ENCODE measurements at regions not wholly inside any gene's neighbourhood (a gene's known extent, or its start where the extent isn't known, plus 50 kb on each side); places are given as distances from the start of the nearest gene placed in this dataset.
"Not testable (repeated sequence)": the region's sequence is repeated elsewhere in the genome, so short reads cannot be mapped to it uniquely, and the experiment has no call there.

DNA sequence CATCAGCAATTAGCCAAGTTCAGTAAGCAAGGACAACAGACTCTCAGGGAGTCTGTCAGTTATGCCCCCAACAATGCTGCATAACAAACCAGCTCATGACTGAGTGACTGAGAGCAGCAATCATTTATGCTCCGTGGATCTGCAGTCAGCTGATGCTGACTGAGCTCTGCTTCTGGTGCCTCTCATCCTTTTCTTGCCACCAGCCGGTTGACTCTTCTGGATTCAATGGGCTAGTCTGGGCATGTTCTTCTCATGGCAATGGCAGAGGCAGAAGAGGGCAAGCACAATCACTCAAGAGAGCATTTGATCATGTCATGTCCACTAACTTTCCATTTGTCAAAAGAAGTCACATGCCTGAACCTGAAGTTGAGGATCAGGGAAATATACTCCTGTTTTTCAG, 157.0 kb upstream of the NTRK2 start:
- no peak for DNase-seq

DNA sequence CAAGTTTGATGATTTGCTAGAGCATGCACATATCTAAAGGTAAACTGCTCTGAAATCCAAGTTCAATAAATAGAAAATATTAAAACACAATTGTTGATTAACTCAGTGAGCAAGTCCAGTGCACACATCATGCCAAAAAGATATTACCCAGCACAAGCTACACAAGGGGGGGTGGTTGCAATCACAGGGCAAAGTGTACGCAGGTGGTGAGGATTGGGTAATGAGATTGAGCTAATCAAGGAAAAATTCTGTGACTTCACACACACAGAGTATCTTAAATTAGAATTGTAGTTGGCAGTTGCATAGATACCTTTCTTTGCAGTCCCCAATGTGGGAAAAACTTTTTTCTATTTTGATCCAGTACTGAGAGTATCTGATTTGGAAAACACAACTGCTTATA, 156.1 kb upstream of the NTRK2 start:
- no peak for DNase-seq

DNA sequence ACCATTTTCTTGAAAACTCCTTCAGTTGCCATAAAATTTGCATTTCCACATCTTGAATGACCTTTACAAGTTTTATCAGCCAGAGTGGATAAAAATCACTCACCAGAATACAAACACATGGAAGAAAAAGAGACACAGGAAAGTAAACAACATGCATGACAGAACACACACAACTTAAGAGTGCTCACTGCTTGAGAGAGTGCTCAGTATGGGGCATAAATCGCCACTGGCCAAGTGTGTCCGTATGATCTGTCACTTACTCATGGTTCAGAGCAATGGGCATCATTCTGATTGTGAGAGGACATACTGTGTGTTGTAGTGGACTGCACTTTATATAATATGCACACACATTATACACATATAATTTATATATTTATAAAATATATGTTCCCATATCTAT, 155.6 kb upstream of the NTRK2 start:
- no peak for DNase-seq

DNA sequence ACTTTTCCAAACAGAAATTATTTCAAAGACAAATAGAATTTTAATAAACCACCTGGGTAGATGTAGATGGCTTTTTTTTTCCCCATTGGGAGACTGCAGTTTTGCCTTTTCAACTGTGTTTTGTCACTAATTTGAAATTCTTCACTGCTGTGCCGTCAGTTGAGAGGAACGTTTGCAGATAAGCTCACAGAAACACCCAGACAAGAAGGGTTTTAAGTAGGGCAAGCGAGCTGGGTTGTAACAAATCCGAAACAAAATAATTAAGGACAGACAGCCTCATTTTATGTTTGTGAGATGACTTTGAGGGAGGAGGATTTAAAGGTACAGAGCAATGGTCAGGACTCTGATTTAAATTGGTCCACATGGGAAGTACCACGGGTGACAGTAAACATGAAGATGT, 155.1 kb upstream of the NTRK2 start:
- no peak for DNase-seq

DNA sequence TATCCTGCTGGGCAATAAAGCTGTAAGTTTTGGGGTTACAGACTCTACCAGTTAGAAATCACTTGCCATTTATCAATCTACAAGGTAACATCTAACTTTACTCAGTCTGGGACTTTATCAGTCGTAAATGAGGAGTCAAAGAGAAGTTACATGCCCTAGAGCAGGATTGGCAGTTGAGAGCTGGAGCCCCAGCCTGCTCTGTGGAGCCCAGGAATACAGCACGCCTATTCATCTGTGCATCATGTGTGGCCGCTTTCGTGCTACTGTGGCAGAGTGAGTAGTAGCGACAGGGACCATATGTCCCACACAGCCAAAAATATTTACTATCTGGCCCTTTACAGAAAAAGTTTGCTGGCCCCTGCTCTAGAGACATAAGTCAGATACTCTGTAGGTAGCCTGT, 152.5 kb upstream of the NTRK2 start:
- DNase-seq, result no peak

DNA sequence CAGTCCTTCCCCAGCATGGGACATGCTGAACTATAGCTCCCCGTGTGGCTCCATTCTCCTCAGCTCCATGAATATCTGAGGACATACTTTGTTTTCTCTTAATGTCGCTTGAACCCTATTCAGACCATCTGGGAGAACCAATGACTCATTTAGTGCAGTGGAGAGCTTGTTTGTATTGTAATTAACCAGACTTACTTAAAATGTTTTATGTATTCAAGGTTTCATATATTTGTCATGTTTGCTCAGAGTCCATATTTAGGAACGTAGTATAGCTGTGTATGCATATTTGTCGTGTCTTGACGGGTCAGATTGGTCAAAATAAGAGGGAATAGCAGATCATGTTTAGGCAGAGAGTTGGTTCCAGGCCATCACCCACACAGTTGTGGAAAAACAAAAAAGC, 150.1 kb upstream of the NTRK2 start:
- no peak for DNase-seq

GRCh38 chr9:84521208-84521607, 148.3 kb upstream of the NTRK2 start:
- no peak for DNase-seq

GRCh38 chr9:84526211-84526610, 143.3 kb upstream of the NTRK2 start:
- not testable (repeated sequence) for DNase-seq

DNA sequence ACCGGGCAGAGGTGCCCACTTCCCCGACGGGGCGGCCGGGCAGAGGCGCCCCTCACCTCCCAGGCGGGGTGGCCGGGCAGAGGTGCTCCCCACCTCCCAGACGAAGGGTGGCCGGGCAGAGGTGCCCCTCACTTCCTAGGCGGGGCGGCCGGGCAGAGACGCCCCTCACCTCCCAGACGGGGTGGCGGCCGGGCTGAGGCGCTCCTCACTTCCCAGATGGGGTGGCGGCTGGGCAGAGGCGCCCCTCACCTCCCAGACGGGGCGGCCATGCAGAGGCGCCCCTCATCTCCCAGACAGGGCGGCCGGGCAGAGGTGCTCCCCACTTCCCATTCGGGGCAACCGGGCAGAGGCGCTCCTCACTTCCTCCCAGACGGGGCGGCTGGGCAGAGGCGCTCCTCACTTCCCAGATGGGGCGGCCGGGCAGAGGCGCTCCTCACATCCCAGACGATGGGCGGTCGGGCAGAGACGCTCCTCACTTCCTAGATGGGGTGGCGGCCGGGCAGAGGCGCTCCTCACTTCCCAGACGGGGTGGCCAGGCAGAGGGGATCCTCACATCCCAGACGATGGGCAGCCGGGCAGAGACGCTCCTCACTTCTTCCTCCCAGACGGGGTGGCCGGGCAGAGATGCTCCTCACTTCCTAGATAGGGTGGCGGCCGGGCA, 142.3 kb upstream of the NTRK2 start:
- DNase-seq, result not testable (repeated sequence)

GRCh38 chr9:84535973-84536372, 133.6 kb upstream of the NTRK2 start:
- not testable (repeated sequence) for DNase-seq

DNA sequence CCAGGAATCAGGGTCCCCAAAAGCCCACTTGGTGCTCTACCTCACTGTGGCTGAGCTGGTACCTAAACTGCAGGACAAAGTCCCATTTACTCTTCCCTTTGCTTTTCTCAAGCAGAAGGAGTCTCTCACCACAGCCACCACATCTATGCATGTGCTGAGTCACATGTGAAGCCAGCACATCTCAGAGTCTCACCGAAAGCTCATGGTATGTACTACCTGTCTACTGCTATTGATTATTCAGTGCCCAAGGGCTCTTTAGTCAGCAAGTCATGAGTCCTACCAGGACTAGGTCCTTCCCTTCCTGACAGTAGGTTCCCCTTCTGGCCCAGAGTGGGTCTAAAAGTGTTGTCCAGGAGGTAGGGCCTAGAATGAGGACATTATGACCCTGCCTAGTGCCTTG, 130.7 kb upstream of the NTRK2 start:
- DNase-seq, result no peak

DNA sequence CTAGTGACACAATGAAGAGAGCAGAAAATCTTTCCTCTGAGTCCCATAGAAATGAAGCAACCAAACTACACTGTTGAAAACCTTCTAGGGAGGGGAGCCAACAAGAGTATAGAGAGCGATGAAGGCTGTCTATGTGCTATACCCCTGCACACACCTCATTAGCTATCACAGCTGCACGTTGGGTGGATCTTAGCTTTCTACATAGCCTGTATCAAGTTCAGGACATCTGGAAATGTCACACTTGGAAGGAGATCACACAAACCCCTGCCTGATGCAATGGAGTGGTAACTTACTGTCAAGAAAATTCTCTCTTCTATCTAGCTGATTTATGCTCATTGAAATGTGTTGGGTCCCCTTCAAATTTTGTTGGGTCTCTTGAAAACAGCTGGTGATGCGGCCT, 127.0 kb upstream of the NTRK2 start:
- no peak for DNase-seq

DNA sequence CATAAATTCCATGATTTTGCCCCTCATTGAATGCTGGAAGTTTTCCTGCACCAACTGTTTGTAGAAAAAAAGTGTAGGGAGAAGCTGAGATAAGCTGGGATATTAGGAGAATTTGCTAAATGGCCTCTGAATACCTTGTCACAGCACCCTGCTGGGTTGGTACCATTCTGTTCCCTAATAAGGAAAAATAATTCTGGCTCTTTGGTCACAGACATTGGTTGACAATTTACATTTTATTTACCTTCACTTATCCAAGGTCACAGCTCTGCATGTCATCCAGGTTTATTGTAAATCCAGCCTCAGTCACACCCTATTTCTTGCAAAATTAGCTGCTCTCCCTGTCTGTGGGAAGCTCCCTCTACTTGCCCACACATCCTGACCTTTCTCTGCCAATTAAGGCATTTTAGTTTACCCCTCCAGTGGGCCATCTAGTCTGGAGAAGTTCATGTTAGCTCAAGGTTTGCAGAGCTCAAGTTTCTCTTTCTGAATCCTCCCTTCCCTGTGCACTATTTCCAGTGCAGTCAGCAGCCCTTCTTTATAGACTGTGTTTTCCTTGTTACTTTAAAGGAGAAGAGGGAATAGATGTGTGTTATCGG, 115.4 kb upstream of the NTRK2 start:
- no peak for DNase-seq

DNA sequence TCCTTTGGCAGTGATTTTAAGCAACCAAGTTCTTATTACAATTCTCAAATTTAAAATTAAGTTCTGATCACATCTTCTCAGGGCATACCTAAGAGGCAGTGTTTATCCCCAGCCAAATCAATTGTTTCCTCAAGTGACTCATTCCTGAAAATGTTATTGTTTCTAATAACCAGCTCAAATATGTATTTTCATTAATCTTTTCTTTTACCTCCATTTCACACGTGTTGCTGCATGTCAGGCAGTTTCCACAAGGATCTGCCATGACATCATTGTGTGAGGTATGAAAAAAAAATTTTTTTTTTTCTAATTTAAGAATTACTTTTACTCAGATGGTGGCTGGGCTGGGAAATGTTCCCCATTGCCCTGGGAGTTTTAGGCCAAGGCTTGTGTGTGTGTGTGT, 113.0 kb upstream of the NTRK2 start:
- DNase-seq, result no peak

DNA sequence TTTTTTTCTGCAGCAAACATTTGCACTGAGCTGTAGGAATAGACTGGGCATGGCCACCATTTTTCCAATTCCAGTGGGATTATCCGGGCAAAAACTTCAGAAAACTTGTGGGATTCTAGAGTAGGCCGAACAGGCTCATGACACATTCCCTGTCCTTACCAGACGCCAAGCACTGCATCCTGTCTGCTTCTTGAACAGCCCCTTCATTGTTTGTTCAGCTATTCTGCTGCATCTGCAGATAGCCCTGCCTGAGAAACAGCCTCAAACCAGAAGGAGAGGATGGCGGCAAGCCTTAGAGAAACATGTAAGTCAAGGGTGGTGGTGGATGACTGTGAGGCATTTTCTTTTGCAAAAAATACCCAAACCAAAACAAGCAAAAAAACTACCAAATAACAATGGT, 111.8 kb upstream of the NTRK2 start:
- DNase-seq, result no peak

DNA sequence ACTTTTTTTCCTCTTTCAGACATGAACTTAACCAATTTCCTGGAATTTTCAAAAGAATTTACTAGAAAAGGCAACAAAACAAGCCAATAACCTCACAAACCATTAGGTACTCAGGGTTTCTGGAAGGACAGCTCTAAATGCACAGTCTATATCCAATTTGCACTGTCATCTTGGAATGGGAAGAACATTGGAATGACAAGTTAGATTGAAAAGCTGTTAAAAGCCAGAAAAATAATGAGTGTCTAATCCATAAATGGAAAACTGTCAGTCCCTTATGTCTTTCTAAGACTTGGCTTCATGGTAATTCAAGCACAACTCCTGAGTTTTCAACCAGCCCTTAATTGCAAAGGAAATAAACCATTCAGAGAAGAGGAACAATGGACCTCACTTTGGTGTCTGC, 105.8 kb upstream of the NTRK2 start:
- DNase-seq, result no peak

- no peak for DNase-seq
Observed at GRCh38 chr9:84567805-84568204, 101.7 kb upstream of the NTRK2 start.

DNA sequence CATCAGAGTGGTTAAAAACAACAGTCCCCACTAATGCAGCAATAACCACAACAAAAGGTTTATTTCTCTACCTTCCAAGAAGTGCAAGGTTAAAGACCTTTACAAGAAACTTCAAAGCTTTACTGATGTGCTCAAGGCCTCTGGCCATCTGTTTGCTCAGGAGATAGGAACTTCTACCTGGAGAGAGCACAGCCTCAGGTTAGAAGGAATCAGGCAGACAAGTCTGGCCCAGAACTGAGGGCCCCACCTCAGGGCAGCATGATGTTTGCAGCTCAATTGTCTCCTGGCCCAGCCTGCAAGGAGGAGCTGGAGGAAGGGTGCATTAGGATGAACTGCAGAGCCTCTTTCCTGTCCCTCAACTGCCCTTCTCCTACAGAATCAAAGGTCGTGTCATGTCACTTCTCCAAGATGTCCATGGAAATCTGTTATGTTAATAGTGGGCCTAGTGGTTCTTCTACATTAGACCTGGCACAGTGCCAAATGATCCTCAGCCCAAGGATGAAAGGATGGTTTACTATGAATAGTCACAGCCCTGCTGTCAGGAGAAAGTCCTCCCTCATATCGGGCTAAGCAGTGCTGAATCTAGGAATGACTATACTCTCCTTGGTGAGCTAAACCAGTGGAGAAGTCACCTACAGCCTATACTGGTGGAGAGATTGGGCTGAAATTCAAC, 98.9 kb upstream of the NTRK2 start:
- DNase-seq, result no peak

DNA sequence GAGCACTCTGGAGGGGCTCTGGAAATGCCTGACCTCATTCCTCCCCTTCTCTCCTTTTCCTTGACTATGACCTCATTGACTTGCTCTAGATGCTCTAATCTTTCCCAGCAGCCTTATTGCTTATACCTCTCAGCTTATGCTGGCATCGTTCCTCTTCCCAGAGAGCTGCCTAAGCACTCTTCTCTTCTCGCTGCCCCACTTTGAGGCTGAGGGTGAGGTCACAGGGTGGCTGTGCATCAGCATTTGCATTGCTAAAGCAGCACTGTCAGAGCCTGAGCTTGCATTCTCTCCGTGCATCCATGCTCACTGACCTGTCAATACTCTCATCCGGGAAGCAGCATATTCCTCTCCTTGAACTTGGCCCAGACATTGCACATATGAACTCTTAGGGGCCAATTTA, 96.4 kb upstream of the NTRK2 start:
- no peak for DNase-seq

DNA sequence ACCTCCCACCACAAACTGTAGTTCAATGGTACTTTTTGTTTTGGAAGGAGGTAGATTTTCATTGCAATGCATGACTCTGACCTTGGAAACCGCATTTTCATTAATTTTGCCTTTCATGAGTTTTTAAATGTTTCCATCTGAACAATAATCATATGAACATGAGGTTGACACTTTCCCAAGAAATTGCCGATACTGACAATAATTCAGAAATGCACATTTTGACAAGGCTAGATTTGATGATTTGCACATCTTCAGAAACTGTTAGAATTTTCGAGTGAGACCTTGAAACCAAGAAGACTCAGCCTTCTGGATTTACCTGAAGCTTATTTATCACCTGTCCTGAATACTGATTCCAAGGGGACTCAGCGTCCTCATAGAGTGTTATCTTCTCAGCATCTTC, 93.8 kb upstream of the NTRK2 start:
- DNase-seq, result no peak

GRCh38 chr9:84583866-84584265, 85.7 kb upstream of the NTRK2 start:
- no peak for DNase-seq

DNA sequence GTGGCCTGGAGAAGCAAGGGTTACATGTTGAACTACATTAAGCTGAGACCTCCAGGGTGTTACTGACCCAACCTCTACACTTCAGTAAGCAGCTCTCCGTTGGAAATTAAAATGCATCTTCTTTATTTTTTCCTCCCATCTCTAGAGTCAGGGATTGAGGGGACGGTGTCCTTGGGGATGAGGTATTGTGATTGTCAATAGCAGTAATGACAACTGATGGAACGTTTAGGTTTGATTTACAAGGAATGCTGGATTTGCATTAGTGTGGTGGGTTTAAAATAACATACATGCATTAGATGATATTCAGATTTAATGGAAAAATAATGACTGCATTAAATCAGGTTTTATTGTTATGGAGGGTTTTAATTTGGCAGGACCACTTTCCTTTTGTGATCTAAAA, 82.9 kb upstream of the NTRK2 start:
- no peak for DNase-seq

GRCh38 chr9:84587153-84587552, 82.4 kb upstream of the NTRK2 start:
- no peak for DNase-seq

DNA sequence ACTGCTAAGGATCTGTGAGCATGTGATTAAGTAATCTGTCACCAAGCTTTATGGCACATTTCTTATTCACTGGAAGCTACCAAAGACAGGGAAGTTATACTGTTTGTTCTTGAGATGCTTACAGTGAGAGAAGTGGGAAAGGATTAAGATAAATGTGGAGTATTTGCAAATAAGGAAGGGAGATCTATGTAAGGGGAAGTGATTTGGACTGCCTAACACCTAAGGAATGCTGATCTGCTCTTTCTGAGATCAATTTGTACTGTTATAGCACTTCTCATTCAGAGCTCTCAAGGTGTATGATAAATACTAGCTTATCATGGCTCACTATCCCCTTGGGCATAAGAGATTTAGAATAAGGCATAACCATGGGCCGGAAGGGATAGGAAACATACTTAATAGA, 80.0 kb upstream of the NTRK2 start:
- DNase-seq, result no peak

DNA sequence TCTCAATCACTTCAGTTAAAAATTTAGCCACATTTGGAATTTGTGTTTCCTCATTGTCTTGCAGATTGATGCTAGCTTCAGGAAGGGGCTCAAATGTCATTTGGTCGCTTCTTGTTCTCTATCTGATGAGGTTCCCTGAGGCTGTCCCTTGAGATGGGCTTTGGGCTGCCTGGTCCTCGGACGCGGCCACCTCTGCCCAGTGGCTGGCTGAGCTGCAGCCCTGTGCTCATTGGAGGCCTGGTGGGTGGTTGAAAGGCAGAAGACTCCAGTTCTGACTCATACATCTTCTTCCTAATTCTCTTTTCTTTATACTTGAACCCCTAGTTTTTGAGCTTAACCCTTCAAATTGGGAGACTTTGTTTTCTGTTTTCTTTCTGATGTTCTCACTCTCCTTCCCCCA, 78.8 kb upstream of the NTRK2 start:
- no peak for DNase-seq

All from CD4-positive, alpha-beta T cell treated with Interleukin-15 for 1 hour (primary cell).